SK-N-MC (cell line): ENCODE measurements at regions not wholly inside any gene's neighbourhood (a gene's known extent, or its start where the extent isn't known, plus 50 kb on each side); places are given as distances from the start of the nearest gene placed in this dataset.

Experiments
- DNase-seq: peaks from one replicate; pipeline ENCODE4 v3.0.0-alpha.2; 2011; ENCODE audit warnings: low read depth, low spot score
- H3K27ac ChIP-seq: fragments of 200-600 bp; sonication (generic); 2 replicates; pipeline ENCODE4 v1.5.1; 2016; ENCODE audit warnings: mixed run types
- H3K36me3 ChIP-seq: fragments of 200-600 bp; sonication (generic); 2 replicates; pipeline ENCODE4 v1.6.1; 2017; ENCODE audit warnings: antibody characterized with exemption, low read length, mixed read lengths; ENCODE audit not compliant: insufficient read depth
- H3K4me3 ChIP-seq: fragments of 200-600 bp; sonication (generic); 2 replicates; pipeline ENCODE4 v1.5.1; 2016
- H3K9ac ChIP-seq: fragments of 200-600 bp; sonication (generic); 2 replicates; pipeline ENCODE4 v1.8.0; 2017; ENCODE audit warnings: mixed run types, mixed read lengths; ENCODE audit not compliant: insufficient read length
- H3K9me3 ChIP-seq: fragments of 200-600 bp; sonication (generic); 2 replicates; pipeline ENCODE4 v1.6.1; 2017; ENCODE audit warnings: low read depth, mild to moderate bottlenecking, antibody characterized with exemption, low read length, moderate library complexity, mixed read lengths
- EZH2 ChIP-seq: fragments of 200-600 bp; sonication (generic); IDR thresholded peaks from one replicate; pipeline ENCODE4 v1.6.1; 2017; ENCODE audit warnings: antibody characterized with exemption
- FOXP2 ChIP-seq: optimal IDR thresholded peaks from 2 replicates; pipeline ENCODE3; 2011; ENCODE audit warnings: mild to moderate bottlenecking, moderate library complexity; ENCODE audit not compliant: insufficient read depth; ENCODE audit errors: extremely low read length, control extremely low read depth
- POLR2AphosphoS5 ChIP-seq: IDR thresholded peaks from 2 replicates; pipeline ENCODE4 v1.6.1; 2012; ENCODE audit warnings: mild to moderate bottlenecking, low read depth, low read length, borderline replicate concordance

- Histone ChIP-seq H3K27ac (no peak overlapping the region), H3K4me3 (no peak overlapping the region), H3K9ac (no peak overlapping the region), H3K36me3 (no peaks in the 10 kb centered on the region), H3K9me3 (no peaks in the 10 kb centered on the region)
- no peak for DNase-seq
- TF ChIP-seq FOXP2 = no peak
- TF ChIP-seq POLR2AphosphoS5 = no peak
- TF ChIP-seq EZH2 = no peak
Observed at GRCh38 chr3:86708893-86709292, 282.1 kb downstream of the VGLL3 start.

GRCh38 chr3:86702381-86702958 lies 288.5 kb downstream of the VGLL3 start:
- H3K27ac ChIP-seq = no peak overlapping the region
- peak; percentile 8 for DNase-seq
- no peak overlapping the region for H3K4me3 ChIP-seq
- no peak overlapping the region for H3K9ac ChIP-seq
- no peaks in the 10 kb centered on the region for H3K9me3 ChIP-seq
- TF ChIP-seq EZH2 = no peak
- TF ChIP-seq POLR2AphosphoS5 = no peak
- no peak for TF ChIP-seq FOXP2
- H3K36me3 ChIP-seq = no peaks in the 10 kb centered on the region

GRCh38 chr3:86695752-86696151 lies 295.2 kb downstream of the VGLL3 start:
- no peaks in the 10 kb centered on the region for H3K9me3 ChIP-seq
- no peak for DNase-seq
- TF ChIP-seq FOXP2 (no peak), POLR2AphosphoS5 (no peak), EZH2 (no peak)
- no peaks in the 10 kb centered on the region for H3K36me3 ChIP-seq
- H3K4me3 ChIP-seq = no peak overlapping the region
- no peak overlapping the region for H3K9ac ChIP-seq
- H3K27ac ChIP-seq = no peak overlapping the region

GRCh38 chr3:86673991-86674390 lies 317.0 kb downstream of the VGLL3 start:
- no peak overlapping the region for H3K9ac ChIP-seq
- H3K27ac ChIP-seq = no peak overlapping the region
- no peak for TF ChIP-seq EZH2
- TF ChIP-seq POLR2AphosphoS5 = no peak
- TF ChIP-seq FOXP2 = no peak
- no peak overlapping the region for H3K4me3 ChIP-seq
- H3K9me3 ChIP-seq = no peaks in the 10 kb centered on the region
- no peak for DNase-seq
- H3K36me3 ChIP-seq = no peaks in the 10 kb centered on the region

GRCh38 chr3:86661817-86662216 lies 329.1 kb downstream of the VGLL3 start:
- no peak for TF ChIP-seq FOXP2
- TF ChIP-seq EZH2 = no peak
- TF ChIP-seq POLR2AphosphoS5 = no peak
- Histone ChIP-seq H3K4me3 (no peak overlapping the region), H3K9ac (no peak overlapping the region), H3K9me3 (no peaks in the 10 kb centered on the region), H3K27ac (no peak overlapping the region), H3K36me3 (no peaks in the 10 kb centered on the region)
- DNase-seq = no peak

- no peaks in the 10 kb centered on the region for H3K36me3 ChIP-seq
- TF ChIP-seq POLR2AphosphoS5 (no peak), EZH2 (no peak), FOXP2 (no peak)
- no peak overlapping the region for H3K4me3 ChIP-seq
- no peak overlapping the region for H3K9ac ChIP-seq
- H3K27ac ChIP-seq = no peak overlapping the region
- DNase-seq = no peak
- H3K9me3 ChIP-seq = no peaks in the 10 kb centered on the region
Observed at GRCh38 chr3:86658876-86659275, 332.1 kb downstream of the VGLL3 start.

GRCh38 chr3:86654806-86655460 lies 336.0 kb downstream of the VGLL3 start:
- H3K36me3 ChIP-seq = no peaks in the 10 kb centered on the region
- TF ChIP-seq FOXP2 (no peak), POLR2AphosphoS5 (no peak), EZH2 (no peak)
- H3K9ac ChIP-seq = no peak overlapping the region
- no peak overlapping the region for H3K27ac ChIP-seq
- H3K9me3 ChIP-seq = no peaks in the 10 kb centered on the region
- DNase-seq = no peak
- H3K4me3 ChIP-seq = no peak overlapping the region

- DNase-seq = no peak
- no peak overlapping the region for H3K9ac ChIP-seq
- H3K27ac ChIP-seq = no peak overlapping the region
- H3K36me3 ChIP-seq = no peaks in the 10 kb centered on the region
- H3K9me3 ChIP-seq = no peaks in the 10 kb centered on the region
- H3K4me3 ChIP-seq = no peak overlapping the region
- TF ChIP-seq FOXP2 (no peak), EZH2 (no peak), POLR2AphosphoS5 (no peak)
Observed at GRCh38 chr3:86653661-86654205, 337.2 kb downstream of the VGLL3 start.
